GM10266 (cell line): ENCODE measurements at regions not wholly inside any gene's neighbourhood (a gene's known extent, or its start where the extent isn't known, plus 50 kb on each side); places are given as distances from the start of the nearest gene placed in this dataset.
"Not testable (repeated sequence)": the region's sequence is repeated elsewhere in the genome, so short reads cannot be mapped to it uniquely, and the experiment has no call there.

Source experiments
- DNase-seq: peaks from one replicate; pipeline ENCODE4 v3.0.0; 2012; ENCODE audit errors: extremely low spot score
- CTCF ChIP-seq: IDR thresholded peaks from 2 replicates; pipeline ENCODE4 v1.5.1; 2012; ENCODE audit warnings: mild to moderate bottlenecking, low read depth; ENCODE audit not compliant: control insufficient read depth, insufficient read depth; ENCODE audit errors: missing control alignments

DNA sequence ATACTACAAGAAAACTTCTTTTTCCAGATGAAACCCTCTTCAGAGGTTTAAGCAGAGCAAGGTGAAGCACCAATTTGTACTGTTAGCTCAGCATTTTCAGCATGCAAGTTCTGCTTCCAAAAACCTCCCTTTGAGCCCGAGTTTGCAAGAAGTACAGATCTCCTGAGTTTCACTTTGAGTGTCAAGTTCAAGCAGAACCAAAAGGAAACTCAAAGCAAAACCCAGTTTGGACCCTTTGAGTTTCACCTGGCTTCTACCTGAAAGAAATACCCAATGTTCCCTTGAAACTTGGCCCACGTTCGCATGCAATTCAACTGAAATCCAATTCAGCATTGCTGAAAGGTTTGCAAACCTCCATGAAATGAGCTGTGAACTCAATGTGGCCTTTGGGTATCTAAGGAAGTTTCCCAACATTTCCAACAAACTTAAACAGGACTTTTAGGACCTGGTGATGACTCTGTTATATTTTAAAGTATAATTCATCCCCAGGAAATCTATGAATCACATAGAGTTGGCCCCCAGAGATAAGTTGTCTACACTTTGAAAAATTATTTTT lies 62.9 kb upstream of the HBS1L start:
- TF ChIP-seq CTCF: no peak

DNA sequence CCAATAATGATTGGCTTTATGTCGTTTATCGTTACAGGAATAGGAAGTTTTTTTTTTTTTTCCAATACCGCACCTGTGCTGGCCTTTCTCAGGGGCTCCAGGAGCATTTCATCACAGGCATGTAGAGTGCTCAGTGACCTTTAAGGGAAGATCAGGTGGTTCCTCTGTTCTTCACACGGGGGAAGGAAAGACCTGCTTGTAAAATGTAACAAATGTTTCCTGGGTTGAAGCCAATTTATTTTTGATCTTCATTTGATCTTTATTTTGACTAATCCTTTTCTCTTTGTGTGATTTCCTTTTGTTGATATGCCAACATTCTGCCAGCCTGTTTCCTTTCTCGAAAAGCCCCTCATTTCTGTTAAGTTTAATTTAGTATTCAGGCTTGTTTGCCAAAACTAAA lies 61.9 kb upstream of the HBS1L start:
- TF ChIP-seq CTCF: no peak
- no peak for DNase-seq

More for the DNA sequence above, 62.9 kb upstream of the HBS1L start:
- DNase-seq: no peak

DNA sequence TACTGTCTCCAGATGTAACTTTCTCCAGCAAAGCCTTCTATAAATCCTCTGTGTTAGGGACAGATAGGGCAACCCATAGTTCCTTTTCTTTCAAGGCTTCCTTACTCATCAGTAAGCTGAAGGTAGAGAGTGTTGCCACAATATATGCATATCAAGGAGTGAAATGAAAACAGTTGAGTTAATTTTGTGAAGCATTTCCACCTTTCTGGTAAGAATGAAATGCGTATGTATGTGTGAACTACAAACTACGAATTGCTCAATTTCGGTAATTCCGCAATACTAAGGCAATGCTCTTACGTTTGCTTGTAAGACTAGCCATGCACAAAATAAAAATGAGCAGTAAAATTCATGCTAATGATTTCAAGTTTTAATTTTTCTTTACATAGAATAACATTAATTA lies 61.2 kb upstream of the HBS1L start:
- no peak for TF ChIP-seq CTCF
- DNase-seq: no peak

DNA sequence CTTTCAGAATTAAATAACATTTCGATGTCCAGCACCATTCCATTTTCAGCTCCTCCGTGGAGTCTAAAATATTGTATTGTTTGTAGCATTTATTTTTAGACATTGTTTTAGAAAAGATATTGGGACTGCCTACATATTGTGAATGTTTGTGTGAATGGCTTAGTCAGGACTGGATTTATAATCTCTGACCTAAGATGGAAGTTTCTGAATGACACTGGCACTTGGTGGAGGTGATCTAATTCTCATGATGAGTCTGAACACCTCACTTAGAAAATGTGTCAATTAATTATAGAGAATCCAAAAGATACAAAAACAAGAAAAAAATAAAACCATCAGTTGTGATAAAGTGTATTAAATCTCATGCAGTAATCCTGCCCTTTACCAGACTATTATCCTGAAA lies 60.8 kb upstream of the HBS1L start:
- TF ChIP-seq CTCF: no peak
- DNase-seq: no peak

GRCh38 chr6:135114355-135115145 lies 59.9 kb upstream of the HBS1L start:
- peak; percentile 10 for DNase-seq
- no peak for TF ChIP-seq CTCF

GRCh38 chr6:135113860-135114259 lies 59.2 kb upstream of the HBS1L start:
- no peak for DNase-seq
- no peak for TF ChIP-seq CTCF

DNA sequence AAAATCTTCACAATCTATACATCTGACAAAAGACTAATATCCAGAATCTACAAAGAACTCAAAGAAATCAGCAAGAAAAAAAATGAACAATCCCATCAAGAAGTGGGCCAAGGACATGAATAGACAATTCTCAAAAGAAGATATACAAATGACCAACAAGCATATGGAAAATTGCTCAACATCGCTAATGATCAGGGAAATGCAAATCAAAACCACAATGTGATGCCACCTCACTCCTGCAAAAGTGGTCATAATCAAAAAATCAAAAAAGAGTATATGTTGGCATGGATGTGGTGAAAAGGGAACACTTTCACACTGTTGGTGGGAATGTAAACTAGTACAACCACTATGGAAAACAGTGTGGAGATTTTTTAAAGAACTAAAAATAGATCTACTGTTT lies 58.3 kb upstream of the HBS1L start:
- DNase-seq: not testable (repeated sequence)

- DNase-seq: not testable (repeated sequence)
Measured at GRCh38 chr6:135110261-135110781, 55.7 kb upstream of the HBS1L start.
